ENCODE measurements at regions not wholly inside any gene's neighbourhood (a gene's known extent, or its start where the extent isn't known, plus 50 kb on each side); places are given as distances from the start of the nearest gene placed in this dataset.

- no peak for DNase-seq (ENCODE audit: low spot score)
These were observed 66.1 kb downstream of the LEPR start for GRCh38 chr1:65486613-65487012.

- DNase-seq (ENCODE audit: low spot score) = no peak
These were observed 69.0 kb downstream of the LEPR start for GRCh38 chr1:65489481-65489880.

DNA sequence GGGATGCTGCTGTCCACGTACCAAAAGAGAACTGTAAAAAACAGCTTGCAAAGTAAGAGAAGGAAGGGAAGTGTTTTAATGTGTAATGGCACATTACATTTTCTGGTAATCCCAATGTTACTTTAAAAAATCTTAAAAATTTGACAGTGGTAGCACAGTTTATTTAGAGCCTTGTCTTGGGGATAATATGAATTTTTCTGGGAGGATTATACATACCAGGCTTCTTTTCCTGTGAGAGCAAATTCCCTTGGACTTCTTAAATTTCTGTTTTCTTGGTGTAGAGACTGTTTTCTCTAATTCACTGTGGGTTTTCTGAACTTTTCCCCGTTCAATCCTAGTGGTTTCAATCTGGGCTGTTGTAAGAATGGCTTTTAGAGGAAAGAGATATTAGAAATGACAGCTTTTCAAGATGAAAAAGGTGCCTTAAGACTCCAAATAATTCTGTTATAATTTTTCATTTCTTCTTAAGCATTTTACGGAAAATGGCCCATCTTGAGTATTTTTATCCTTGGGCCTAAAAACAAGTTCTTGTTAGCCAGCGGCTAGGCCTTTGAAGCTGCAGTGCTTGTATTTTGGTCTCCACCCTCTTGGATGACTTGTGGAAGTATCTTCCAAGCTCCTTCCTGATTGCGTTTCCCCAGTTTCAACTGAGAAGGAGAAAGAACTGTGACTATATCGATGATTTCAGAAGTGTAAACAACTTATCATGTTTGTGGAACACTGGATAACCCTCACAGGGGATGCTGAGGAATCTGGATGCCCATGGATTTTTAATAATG lies 70.0 kb downstream of the LEPR start:
- no peak for DNase-seq (ENCODE audit: low spot score)

DNA sequence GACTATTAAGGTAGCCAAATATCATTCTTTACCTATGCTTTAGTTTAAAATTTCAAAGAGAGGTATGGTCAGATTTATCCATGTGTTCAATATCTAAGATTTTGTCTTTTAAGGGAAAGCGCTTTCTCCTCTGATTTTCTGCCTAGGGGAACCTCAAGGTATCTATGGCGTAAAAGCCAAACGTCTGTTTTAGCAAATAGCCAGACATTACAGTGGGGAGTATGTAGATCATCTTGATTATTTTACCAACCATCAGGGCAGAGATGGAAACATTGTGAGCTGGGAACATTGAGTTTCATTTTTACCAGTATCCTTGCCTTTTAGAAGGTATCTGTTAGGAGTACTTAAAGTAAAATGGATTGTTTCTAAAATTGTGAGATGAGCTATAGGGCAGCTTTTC lies 71.0 kb downstream of the LEPR start:
- no peak for DNase-seq (ENCODE audit: low spot score)

DNA sequence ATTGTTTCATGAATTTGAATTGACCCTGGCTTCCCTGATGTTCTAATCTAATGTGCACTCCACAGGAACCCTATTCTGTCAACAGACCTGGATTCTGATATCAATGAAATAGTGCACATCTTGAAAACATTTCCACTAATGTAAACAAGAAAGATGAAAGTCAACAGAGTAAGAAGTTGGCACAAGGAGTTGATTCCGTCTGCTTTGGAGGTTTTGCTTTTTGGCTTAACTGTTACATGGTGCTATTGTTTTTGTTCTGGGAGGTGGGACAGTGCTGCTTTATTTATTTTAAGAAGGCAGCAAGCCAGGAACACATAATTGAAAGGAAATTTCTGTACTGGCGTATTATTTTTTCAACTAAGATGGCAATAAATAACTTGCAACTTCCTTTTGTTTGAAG lies 73.3 kb downstream of the LEPR start:
- no peak for DNase-seq (ENCODE audit: low spot score)

GRCh38 chr1:65494671-65495070 lies 74.2 kb downstream of the LEPR start:
- no peak for DNase-seq (ENCODE audit: low spot score)

DNA sequence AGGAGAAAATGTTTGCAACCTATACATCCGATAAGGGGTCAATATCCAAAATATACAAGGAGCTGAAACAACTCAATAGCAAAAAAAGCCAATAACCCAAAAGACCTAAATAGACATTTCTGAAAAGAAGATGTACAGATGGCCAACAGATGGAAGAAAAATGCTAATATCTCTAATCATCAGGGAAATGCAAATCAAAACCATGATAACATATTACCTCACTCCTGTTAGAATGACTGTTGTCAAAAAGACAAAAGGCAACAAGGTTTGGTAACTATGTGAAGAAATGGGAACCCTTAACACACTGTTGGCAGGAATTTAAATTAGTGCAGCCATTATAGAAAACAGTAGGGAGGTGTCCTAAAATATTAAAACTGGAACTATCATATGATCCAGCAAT lies 74.7 kb downstream of the LEPR start:
- DNase-seq (ENCODE audit: low spot score) = no peak

DNA sequence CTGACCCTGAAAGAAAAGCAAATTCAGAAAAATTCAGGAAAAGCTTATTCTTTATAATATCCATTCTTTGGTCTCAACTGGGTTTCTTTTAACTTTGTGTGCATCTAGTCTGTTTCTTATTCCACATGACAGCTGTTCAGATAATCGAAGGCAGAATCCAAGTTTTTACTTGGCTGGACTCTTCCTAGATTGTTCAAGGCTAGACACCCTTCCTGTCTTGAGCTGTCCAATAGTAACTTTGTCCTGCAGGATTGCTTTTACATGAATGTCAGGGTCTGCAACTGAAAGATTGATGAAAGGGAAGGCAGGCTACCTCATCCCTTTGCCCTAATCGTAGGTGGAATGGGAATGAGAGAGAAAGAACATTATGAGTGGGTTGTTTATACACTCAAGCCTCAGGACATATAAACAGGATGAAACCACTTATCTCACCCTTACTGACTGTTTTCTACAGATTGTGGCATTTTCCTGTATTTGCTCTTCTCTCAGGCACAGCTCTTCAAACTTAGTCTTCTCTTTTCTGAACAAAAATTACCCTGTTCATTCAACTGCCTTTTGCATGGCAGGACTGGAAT lies 76.9 kb downstream of the LEPR start:
- DNase-seq (ENCODE audit: low spot score) = no peak

DNA sequence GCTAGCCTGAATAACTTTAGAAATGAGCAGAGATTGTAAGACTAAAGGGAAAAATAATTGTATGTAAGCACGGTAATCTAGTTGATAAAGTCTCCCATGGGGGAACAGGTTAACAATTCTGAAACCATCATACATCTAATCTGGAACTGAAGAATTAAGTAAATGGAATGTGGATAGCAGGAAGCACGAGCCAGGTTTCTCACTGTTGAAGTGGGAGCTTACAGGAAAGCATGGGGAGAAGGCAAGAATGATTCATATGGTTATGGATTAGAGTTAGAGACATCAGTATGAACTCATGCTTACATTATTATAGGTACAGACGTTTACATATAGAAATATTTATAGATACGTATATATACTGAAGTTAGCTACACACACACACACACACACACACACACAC lies 83.0 kb downstream of the LEPR start:
- no peak for DNase-seq (ENCODE audit: low spot score)

DNA sequence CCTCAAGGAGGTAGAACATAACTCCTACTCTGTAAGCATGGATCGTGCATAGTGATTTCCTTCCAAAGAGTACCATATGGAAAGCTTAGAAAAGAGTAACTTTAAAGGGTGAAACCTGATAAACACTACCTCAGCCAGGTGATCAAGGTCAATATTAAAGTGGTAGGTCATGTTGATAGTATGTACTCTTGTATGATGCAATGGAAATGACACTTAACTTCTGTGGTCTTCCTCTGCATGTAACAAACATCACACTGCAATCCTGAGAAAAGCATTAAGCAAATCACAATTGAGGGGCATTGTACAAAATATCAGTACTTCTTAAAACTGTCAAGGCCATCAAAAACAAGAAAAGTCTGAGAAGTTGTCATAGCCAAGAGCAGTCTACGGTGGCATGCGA lies 83.8 kb downstream of the LEPR start:
- no peak for DNase-seq (ENCODE audit: low spot score)

GRCh38 chr1:65505547-65506300 lies 85.3 kb downstream of the LEPR start:
- DNase-seq (ENCODE audit: low spot score) = no peak

DNA sequence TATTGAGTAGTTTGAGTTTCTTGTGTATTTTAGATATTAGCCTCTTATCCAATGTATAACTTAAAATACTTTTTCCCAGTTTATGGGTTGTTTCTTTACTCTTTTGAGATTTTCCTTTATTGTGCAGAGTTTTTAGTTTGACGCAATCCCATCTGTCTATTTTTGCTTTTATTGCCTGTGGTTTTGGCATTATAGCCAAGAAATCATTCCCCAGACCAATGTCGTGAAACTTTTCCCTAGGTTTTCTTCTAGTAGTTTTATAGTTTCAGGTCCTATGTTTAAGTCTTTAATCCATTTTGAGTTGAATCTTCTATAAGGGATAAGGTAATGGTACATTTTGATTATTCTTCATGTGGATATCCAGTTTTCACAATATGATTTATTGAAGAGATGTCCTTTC lies 87.6 kb downstream of the LEPR start:
- no peak for DNase-seq (ENCODE audit: low spot score)

- no peak for DNase-seq (ENCODE audit: low spot score)
These were observed 89.6 kb downstream of the LEPR start for GRCh38 chr1:65509912-65510680.

DNA sequence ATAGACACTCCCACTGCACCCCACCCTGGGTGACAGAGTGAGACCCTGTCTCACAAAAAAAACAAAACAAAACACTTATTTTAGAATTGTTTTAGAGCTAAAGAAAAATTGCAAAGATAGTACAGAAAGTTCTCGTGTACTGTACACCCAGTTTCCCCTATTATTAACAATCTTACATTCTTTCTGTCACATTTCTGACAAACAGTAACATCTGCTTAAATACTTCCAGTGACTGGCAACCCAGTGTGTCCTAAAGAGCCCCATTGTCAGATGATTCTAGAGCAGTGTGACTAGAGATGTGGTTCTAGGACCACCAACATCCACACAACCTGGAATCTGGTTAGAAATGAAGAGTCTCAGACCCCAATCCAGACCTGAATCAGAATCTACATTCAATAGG lies 90.5 kb downstream of the LEPR start:
- no peak for DNase-seq (ENCODE audit: low spot score)

- no peak for DNase-seq (ENCODE audit: low spot score)
These were observed 91.9 kb downstream of the LEPR start for GRCh38 chr1:65512383-65512782.

DNA sequence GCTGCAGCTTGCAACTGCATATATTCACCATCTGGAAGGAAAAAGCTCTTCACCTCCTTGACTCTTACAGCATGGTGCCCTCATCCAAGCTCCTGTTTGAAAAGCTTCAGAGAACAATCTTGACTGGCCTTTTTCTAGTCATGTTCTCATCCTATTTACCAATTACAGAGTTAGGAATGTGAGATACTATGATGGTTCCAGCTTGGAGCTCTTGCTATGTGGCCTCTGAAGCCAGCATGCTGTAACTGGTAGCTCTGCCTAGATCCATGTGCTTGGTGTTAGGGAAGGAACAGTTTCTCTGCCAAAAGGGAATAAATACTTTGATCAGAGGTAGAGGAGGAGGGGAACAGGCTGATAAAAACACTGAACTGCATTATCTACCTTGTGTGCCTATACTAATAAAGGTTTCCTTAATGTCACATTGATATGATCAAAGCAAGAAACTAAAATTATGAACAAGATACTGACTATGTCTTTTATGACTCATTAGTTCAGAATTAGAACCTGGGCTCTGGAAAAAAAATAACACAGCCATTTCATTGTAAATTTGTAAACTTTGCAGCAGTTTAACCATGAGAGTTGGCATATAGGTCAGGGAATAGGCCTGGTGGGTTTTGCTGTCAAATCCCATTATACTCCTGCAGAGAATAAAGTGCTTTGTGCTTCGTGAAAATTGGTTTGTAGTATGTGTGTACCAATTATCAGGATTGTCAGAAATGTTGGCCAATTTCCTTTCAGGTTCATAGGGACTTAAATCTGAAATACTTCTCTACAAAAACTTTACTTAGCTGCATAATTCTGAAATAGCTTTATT lies 92.7 kb downstream of the LEPR start:
- DNase-seq (ENCODE audit: low spot score) = no peak

DNA sequence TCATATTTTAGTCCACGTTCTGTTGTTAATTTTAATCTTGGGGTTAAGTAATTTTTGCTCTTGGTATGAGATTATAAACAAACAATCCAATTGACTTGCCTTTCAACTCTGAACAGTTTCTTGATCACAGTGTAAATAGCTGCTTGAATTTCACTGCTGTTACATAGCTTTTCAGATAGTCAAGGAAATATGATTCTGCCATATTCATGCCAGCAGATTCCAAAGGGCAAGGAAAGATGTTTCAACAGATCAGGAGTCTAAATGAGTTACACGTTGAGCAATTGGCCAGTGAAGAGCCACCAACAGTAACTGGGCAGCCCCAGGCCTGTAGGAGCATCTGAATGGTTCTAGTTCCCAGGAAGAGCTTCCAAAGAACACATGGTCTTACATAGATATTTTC lies 93.6 kb downstream of the LEPR start:
- DNase-seq (ENCODE audit: low spot score) = no peak

DNA sequence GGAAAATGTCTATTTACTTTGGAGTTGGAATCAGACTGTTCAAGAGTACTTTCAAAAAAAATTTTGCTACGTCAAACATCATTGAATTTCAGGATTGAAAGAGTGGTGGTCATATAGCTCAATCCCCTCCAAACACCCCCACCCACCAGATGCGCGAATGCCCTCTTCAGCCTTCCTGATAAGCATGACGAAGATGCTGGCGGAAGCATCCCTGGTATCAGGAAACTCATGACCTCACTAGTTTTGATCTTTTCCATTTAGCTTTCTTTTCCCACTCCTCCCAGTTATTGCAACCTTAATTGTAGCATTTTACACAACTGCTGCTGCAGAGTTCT lies 104.4 kb downstream of the LEPR start:
- DNase-seq (ENCODE audit: low spot score) = no peak

- no peak for DNase-seq (ENCODE audit: low spot score)
These were observed 105.0 kb downstream of the LEPR start for GRCh38 chr1:65525266-65526048.

DNA sequence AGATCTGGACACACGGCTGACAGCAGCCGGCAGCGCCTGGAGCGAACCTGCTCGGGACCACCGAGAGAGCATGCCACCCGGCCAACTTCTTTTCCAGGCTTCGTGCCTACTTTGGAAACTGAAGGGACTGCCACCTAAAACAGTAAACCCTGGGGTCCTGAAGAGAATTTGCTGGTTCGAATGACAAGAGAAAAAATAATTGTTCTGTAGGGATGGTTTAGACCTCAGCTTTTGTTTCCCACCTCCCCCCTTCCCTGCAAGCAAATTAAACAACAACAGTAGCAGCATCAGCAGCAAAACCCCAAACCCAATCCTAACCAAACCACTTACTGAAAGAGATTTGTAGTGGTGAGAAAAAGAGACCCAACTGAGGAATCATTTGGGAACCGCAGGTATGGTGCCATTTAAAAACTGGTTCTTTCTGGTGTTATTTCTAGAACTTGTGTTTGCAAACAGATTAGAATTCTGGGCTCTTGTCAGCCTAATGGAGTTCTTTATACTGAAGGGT lies 105.6 kb downstream of the LEPR start:
- no peak for DNase-seq (ENCODE audit: low spot score)
